GM18873 (cell line): ENCODE measurements at regions not wholly inside any gene's neighbourhood (a gene's known extent, or its start where the extent isn't known, plus 50 kb on each side); places are given as distances from the start of the nearest gene placed in this dataset.
"Not testable (repeated sequence)": the region's sequence is repeated elsewhere in the genome, so short reads cannot be mapped to it uniquely, and the experiment has no call there.

Source experiments
- ATAC-seq: cut with Tn5 transposase; IDR thresholded peaks from one replicate; pipeline ENCODE4 v1.9.1; 2021; ENCODE audit warnings: mild to moderate bottlenecking, moderate library complexity, moderate number of reproducible peaks; ENCODE audit not compliant: unreplicated experiment, low FRiP score

DNA sequence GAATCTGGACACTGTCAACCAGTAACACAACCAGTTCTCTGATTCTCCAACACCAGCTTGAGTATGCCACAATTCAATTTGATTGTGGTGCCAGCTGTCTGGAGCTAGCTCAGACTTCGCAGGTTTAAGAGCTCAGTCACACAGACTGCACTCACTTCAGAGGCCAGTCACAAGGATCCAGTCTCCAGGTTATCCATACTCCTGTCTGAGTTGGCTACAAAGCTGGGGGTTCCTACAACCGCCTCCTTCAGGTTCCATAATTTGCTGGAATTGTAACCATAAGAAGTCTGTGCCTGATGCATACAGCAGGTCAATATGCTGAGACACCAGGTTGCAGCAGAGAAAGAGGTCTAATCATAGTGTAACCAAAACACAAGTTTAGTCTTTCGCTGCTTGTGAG is 70.5 kb upstream of the CPSF6 start:
- ATAC-seq = no peak

DNA sequence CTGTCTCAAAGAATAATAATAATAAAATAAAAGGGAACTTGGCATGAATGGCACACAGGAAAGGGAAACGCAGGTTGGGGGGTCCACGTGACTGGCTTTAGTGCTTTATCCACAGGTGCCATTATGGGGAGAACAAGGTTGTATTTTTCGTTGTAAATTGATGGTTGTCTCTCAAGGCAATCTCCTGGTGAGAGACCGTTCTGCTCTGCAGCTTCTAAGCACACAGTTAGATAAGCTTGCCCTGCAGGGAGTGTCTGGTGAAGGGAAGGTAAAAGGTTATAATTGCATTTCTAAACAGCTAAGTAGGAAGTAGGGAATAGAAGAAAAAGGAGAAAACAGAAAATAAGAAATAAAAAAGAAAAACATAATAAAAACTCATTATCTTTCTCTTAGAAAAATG is 69.1 kb upstream of the CPSF6 start:
- no peak for ATAC-seq

DNA sequence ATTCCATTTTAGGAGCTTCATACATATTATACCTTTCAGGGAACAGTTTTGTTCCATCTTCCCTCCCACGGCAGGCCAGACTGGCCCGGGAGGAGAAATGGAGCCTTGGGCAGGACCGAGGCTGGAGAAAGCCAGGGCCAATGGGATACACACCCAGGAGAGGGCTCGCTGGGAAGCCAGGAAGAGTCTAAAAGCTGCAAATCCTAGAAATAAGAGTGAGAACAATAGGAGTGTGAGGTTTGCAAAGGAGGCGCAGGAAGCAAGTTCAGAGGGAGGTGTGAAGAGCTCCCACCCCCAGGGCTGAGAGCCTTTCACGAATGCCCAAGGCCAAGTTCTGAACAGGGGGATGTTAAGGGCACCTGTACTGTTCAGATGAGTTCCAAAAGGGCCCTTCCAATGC is 67.5 kb upstream of the CPSF6 start:
- no peak for ATAC-seq

DNA sequence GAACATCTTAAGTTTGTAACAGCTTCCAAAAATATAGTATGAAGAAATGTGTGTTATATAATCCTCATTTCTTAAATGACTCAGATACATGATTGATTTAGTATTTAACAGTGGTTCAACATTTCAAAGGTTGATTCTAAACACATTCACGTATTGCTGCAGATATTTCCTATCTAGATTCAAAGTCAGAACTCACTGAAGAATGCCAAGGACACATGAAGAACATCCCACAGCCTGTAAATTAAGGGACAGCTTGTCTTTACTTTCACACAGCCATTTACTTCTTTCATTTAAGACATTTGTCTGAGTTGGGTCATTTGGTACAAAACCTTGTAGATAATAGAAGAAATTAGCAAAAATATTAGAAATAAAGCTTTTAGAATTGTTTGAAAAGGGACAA is 66.9 kb upstream of the CPSF6 start:
- no peak for ATAC-seq

- no peak for ATAC-seq
These were observed 66.0 kb upstream of the CPSF6 start for GRCh38 chr12:69173368-69173767.

DNA sequence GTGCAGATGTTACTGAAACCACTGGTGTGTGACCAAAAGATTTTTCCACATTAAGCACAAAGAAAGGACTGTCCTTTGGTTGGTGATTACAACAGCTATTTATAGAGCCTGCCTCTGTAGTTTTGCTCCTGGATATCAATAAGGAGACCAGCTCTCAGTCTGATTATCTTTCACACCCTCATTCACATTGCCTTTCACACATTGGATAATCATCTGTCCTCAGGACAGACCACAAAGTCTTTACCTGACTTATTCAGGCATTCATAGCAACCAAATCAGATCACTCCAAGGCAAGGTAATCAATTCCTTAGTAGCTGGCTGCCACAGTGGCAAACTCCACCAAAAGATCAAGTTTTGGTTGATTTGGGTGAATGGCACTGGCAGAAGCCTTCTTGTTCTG is 59.6 kb upstream of the CPSF6 start:
- ATAC-seq = no peak

GRCh38 chr12:69187572-69187971 is 51.8 kb upstream of the CPSF6 start:
- ATAC-seq = not testable (repeated sequence)

DNA sequence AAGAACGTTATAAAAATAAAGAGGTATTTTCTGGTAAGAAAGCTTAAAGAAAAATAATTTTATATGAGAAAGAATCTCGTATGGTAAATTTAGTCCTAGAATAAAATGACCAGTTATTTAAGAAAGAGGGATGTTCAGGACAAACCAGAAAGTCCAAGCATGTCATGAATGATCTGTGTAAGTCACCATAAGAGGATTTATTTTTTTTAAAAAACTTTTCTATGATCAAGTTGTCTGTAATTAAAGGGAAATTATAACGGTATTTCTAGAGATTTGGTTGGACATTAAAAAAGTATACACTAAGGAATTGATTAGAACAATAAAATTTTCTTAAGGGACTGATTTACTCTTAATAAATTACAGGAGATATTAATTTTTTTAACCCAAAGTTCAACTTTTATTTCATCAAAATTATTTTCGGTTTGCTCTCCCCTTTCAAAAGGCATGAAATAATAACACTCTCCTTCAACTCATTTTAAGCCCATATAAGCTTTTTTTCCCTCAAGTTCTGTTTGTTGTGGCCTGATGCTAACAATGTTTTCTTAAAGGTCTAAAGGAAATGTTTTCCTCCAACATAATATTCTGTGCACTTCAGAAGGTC is 49.9 kb upstream of the CPSF6 start:
- ATAC-seq = no peak
